ENCODE measurements at regions not wholly inside any gene's neighbourhood (a gene's known extent, or its start where the extent isn't known, plus 50 kb on each side); places are given as distances from the start of the nearest gene placed in this dataset.

GRCh38 chr6:139649128-139649527 lies 274.7 kb upstream of the CITED2 start:
- ChIA-PET CTCF (no interaction called here), POLR2A (no interaction called here)
- TF ChIP-seq CTCF (IDR thresholded peaks at IDR 0.05; ENCODE audit: control extremely low read depth, extremely low read depth, low read depth, missing control alignments) = no peak
- DNase-seq (ENCODE audit: extremely low spot score) = no peak

- POLR2A ChIA-PET = no interaction called here
- CTCF ChIA-PET = no interaction called here
- no peak for TF ChIP-seq CTCF (IDR thresholded peaks at IDR 0.05; ENCODE audit: control extremely low read depth, extremely low read depth, low read depth, missing control alignments)
- no peak for DNase-seq (ENCODE audit: extremely low spot score)
These were observed 274.1 kb upstream of the CITED2 start for GRCh38 chr6:139648430-139649000.

- no peak for TF ChIP-seq CTCF (IDR thresholded peaks at IDR 0.05; ENCODE audit: control extremely low read depth, extremely low read depth, low read depth, missing control alignments)
- POLR2A ChIA-PET = no interaction called here
These were observed 273.4 kb upstream of the CITED2 start for GRCh38 chr6:139647841-139648240.

GRCh38 chr6:139647016-139647415 lies 272.6 kb upstream of the CITED2 start:
- ChIA-PET POLR2A (no interaction called here), CTCF (no interaction called here)
- DNase-seq (ENCODE audit: extremely low spot score) = no peak
- no peak for TF ChIP-seq CTCF (IDR thresholded peaks at IDR 0.05; ENCODE audit: control extremely low read depth, extremely low read depth, low read depth, missing control alignments)

More at GRCh38 chr6:139647841-139648240, 273.4 kb upstream of the CITED2 start:
- no peak for DNase-seq (ENCODE audit: extremely low spot score)
- CTCF ChIA-PET = no interaction called here

- ChIA-PET CTCF (interaction anchor here (1.1 to 1.4 kb wide), 2 partner anchors 9 to 120 kb away, joined by 3 read pairs; no protein-coding TSS in a partner anchor), POLR2A (no interaction called here)
- TF ChIP-seq CTCF (IDR thresholded peaks at IDR 0.05; ENCODE audit: control extremely low read depth, extremely low read depth, low read depth, missing control alignments) = no peak
- DNase-seq (ENCODE audit: extremely low spot score) = no peak
These were observed 270.4 kb upstream of the CITED2 start for GRCh38 chr6:139644821-139645220.

GRCh38 chr6:139643986-139644385 lies 269.5 kb upstream of the CITED2 start:
- POLR2A ChIA-PET = no interaction called here
- no peak for DNase-seq (ENCODE audit: extremely low spot score)
- no peak for TF ChIP-seq CTCF (IDR thresholded peaks at IDR 0.05; ENCODE audit: control extremely low read depth, extremely low read depth, low read depth, missing control alignments)
- CTCF ChIA-PET = no interaction called here

- ChIA-PET POLR2A (no interaction called here), CTCF (no interaction called here)
- DNase-seq (ENCODE audit: extremely low spot score) = no peak
- TF ChIP-seq CTCF (IDR thresholded peaks at IDR 0.05; ENCODE audit: control extremely low read depth, extremely low read depth, low read depth, missing control alignments) = no peak
These were observed 267.9 kb upstream of the CITED2 start for GRCh38 chr6:139642346-139642745.
